SK-N-MC (cell line): ENCODE measurements at regions not wholly inside any gene's neighbourhood (a gene's known extent, or its start where the extent isn't known, plus 50 kb on each side); places are given as distances from the start of the nearest gene placed in this dataset.

Experiments
- EZH2 ChIP-seq: fragments of 200-600 bp; sonication (generic); IDR thresholded peaks from one replicate; pipeline ENCODE4 v1.6.1; 2017; ENCODE audit warnings: antibody characterized with exemption
- FOXP2 ChIP-seq: optimal IDR thresholded peaks from 2 replicates; pipeline ENCODE3; 2011; ENCODE audit warnings: mild to moderate bottlenecking, moderate library complexity; ENCODE audit not compliant: insufficient read depth; ENCODE audit errors: extremely low read length, control extremely low read depth
- POLR2AphosphoS5 ChIP-seq: IDR thresholded peaks from 2 replicates; pipeline ENCODE4 v1.6.1; 2012; ENCODE audit warnings: mild to moderate bottlenecking, low read depth, low read length, borderline replicate concordance

GRCh38 chr11:23542189-23542588 is 681.9 kb upstream of the CCDC179 start:
- TF ChIP-seq POLR2AphosphoS5 (no peak), EZH2 (no peak), FOXP2 (no peak)
